Gastrocnemius medialis (tissue), 4 donors: ENCODE measurements at regions not wholly inside any gene's neighbourhood (a gene's known extent, or its start where the extent isn't known, plus 50 kb on each side); places are given as distances from the start of the nearest gene placed in this dataset.

ENCODE experiments used
- POLR2A ChIP-seq, 2 donors: fragments of 450-650 bp; IDR thresholded peaks; one replicate each; pipeline ENCODE4 v1.6.1; 2017; ENCODE audit warnings: antibody characterized with exemption in 2 of 2, mild to moderate bottlenecking in 2 of 2, moderate library complexity in 2 of 2
- TF ChIP-seq, protein P1 (sequence below), 5 experiments: fragments of 450-650 bp in 3 of 5; fragments of 200-600 bp in 2 of 5; sonication (generic) in 2 of 5; IDR thresholded peaks in 4 of 5; conservative IDR thresholded peaks in 1 of 5; 1 replicate in 4 of 5; 2 replicates in 1 of 5; pipeline ENCODE4 v1.5.1; 2016 to 2019; ENCODE audit warnings: antibody characterized with exemption in 5 of 5, mild to moderate bottlenecking in 3 of 5, moderate library complexity in 3 of 5

DNA sequence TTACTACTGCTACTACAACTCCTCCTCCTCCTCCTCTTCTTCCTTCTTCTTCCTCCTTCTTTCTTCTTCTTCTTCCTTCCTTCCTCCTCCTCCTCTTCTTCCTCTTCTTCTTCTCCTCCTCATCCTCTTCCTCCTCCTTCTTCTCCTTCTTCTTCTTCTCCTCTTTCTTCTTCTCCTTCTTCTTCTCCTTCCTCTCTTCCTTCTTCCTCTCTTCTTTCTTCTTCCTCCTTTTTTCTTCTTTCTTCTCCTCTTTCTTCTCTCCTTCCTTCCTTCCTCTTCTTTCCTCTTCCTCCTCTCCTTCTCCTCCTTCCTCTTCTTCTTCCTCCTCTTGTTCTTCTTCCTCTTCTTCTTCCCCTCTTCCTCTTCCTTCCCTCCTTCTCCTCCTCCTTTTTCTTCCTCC is 94.7 kb upstream of the MYO16 start:
- TF ChIP-seq, protein P1, sequence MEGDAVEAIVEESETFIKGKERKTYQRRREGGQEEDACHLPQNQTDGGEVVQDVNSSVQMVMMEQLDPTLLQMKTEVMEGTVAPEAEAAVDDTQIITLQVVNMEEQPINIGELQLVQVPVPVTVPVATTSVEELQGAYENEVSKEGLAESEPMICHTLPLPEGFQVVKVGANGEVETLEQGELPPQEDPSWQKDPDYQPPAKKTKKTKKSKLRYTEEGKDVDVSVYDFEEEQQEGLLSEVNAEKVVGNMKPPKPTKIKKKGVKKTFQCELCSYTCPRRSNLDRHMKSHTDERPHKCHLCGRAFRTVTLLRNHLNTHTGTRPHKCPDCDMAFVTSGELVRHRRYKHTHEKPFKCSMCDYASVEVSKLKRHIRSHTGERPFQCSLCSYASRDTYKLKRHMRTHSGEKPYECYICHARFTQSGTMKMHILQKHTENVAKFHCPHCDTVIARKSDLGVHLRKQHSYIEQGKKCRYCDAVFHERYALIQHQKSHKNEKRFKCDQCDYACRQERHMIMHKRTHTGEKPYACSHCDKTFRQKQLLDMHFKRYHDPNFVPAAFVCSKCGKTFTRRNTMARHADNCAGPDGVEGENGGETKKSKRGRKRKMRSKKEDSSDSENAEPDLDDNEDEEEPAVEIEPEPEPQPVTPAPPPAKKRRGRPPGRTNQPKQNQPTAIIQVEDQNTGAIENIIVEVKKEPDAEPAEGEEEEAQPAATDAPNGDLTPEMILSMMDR (IDR thresholded peaks at IDR 0.05 in 4 of 5, conservative IDR thresholded peaks at IDR 0.05 in 1 of 5) = no peak
- TF ChIP-seq POLR2A (IDR thresholded peaks at IDR 0.05) = no peak
